ENCODE measurements at regions not wholly inside any gene's neighbourhood (a gene's known extent, or its start where the extent isn't known, plus 50 kb on each side); places are given as distances from the start of the nearest gene placed in this dataset.

GRCh38 chr2:423479-423878 lies 135.6 kb upstream of the ALKAL2 start:
- H3K27me3 ChIP-seq (replicated peaks in 1 of 4; ENCODE audit: control insufficient read depth in 3 of 4, extremely low read depth in 1 of 4, insufficient read depth in 3 of 4, low read length in 3 of 4), result no peaks in the 10 kb centered on the region
- no peak overlapping the region for H3K14ac ChIP-seq (ENCODE audit: insufficient read length)
- H3K4me2 ChIP-seq (ENCODE audit: insufficient read depth in 1 of 2, low read depth in 2 of 2, low read length in 2 of 2), result no peak overlapping the region
- no peak overlapping the region for H3K23ac ChIP-seq (ENCODE audit: insufficient read length)
- H3K23me2 ChIP-seq (ENCODE audit: low read depth, low read length), result no peaks in the 10 kb centered on the region
- H2BK15ac ChIP-seq (ENCODE audit: low read length), result no peak overlapping the region
- no peak overlapping the region for H3K56ac ChIP-seq (replicated peaks; ENCODE audit: insufficient read length, low read depth, low read length)
- no peak for FAIRE-seq
- WGBS, 2 experiments (ENCODE audit: extremely low coverage in 1 of 2, insufficient coverage in 1 of 2, insufficient read length in 1 of 2, insufficient replicate concordance in 2 of 2, low coverage in 1 of 2, low lambda C conversion rate in 2 of 2, missing lambda C conversion rate in 1 of 2), result 91% methylated on average over 10 of the region's 10 CpGs; no CpG with 5 or more reads in 1 of the 2 experiments
- no peak overlapping the region for H3K9ac ChIP-seq (replicated peaks in 1 of 4; ENCODE audit: extremely low read depth in 1 of 4, low read depth in 3 of 4, low read length in 3 of 4)
- no peak overlapping the region for H2BK12ac ChIP-seq (ENCODE audit: low read depth, low read length)
- H2BK20ac ChIP-seq (ENCODE audit: low read length), result no peak overlapping the region
- H4K20me1 ChIP-seq (replicated peaks in 1 of 2; ENCODE audit: control insufficient read depth in 1 of 2, insufficient read depth in 2 of 2, low read length in 2 of 2), result no peaks in the 10 kb centered on the region
- ChIA-PET CTCF (ENCODE audit: partially characterized antibody) (interaction anchor here (0.6 to 1.0 kb wide), 2 partner anchors 36 to 406 kb away, joined by 3 read pairs; no protein-coding TSS in a partner anchor), POLR2A (ENCODE audit: partially characterized antibody) (no interaction called here)
- H2AFZ ChIP-seq (ENCODE audit: low read length), result no peak overlapping the region
- no peaks in the 10 kb centered on the region for H3K9me3 ChIP-seq (ENCODE audit: insufficient read depth in 2 of 2, low read depth in 1 of 2, low read length in 1 of 2)
- no peak overlapping the region for H2BK5ac ChIP-seq (ENCODE audit: low read depth, low read length)
- no peak overlapping the region for H3K4me3 ChIP-seq (ENCODE audit: extremely low read depth in 1 of 4, insufficient read depth in 2 of 4, low read depth in 3 of 4, low read length in 4 of 4)
- H2AK5ac ChIP-seq (ENCODE audit: low read depth, low read length), result no peak overlapping the region
- H3K27ac ChIP-seq (ENCODE audit: low read depth, low read length), result no peak overlapping the region
- peak in 1 of 2 experiments; percentile 33 for DNase-seq (ENCODE audit: low read depth in 1 of 2, low spot score in 2 of 2)
- no peaks in the 10 kb centered on the region for H3K36me3 ChIP-seq (ENCODE audit: control insufficient read depth in 2 of 4, insufficient read depth in 4 of 4, low read length in 3 of 4)
- H3K79me2 ChIP-seq (ENCODE audit: control insufficient read depth in 1 of 2, insufficient read depth in 2 of 2, low read length in 2 of 2), result no peaks in the 10 kb centered on the region
- H3K79me1 ChIP-seq (ENCODE audit: low read depth, low read length), result no peaks in the 10 kb centered on the region
- peaks cover 0 to 2% (median 0%) of the 10 kb centered on the region in 4 experiments; a peak in 1 of 7 replicates for H3K4me1 ChIP-seq (replicated peaks in 1 of 4; ENCODE audit: control insufficient read depth in 3 of 4, insufficient read depth in 4 of 4, low read length in 3 of 4)
- no peak overlapping the region for H4K5ac ChIP-seq (ENCODE audit: insufficient read length, low read depth, low read length)
- no peak overlapping the region for H3K4ac ChIP-seq (replicated peaks; ENCODE audit: insufficient read length, low read depth, low read length)
- no peak overlapping the region for H4K8ac ChIP-seq (ENCODE audit: extremely low read depth, insufficient read depth, low read length)
- H2BK120ac ChIP-seq (replicated peaks; ENCODE audit: low read depth, low read length), result no peak overlapping the region
- H3K18ac ChIP-seq (ENCODE audit: extremely low read depth, low read length), result no peak overlapping the region
- H4K91ac ChIP-seq (replicated peaks; ENCODE audit: insufficient read length, low read length), result no peak overlapping the region
- TF ChIP-seq NRF1 (IDR thresholded peaks at IDR 0.05; ENCODE audit: low read depth, low read length) (no peak), E2F6 (IDR thresholded peaks at IDR 0.05) (no peak)
